HG03139 (cell line): ENCODE measurements at regions not wholly inside any gene's neighbourhood (a gene's known extent, or its start where the extent isn't known, plus 50 kb on each side); places are given as distances from the start of the nearest gene placed in this dataset.
"Not testable (repeated sequence)": the region's sequence is repeated elsewhere in the genome, so short reads cannot be mapped to it uniquely, and the experiment has no call there.

ENCODE experiments used
- ATAC-seq: cut with Tn5 transposase; IDR thresholded peaks from one replicate; pipeline ENCODE4 v1.9.1; 2021; ENCODE audit not compliant: unreplicated experiment

GRCh38 chr5:1974501-1975405 lies 92.0 kb upstream of the IRX4 start:
- no peak for ATAC-seq

- ATAC-seq = no peak
Observed at GRCh38 chr5:1974081-1974480, 91.4 kb upstream of the IRX4 start.

GRCh38 chr5:1973391-1974013 lies 90.8 kb upstream of the IRX4 start:
- ATAC-seq = no peak

- no peak for ATAC-seq
Observed at GRCh38 chr5:1971944-1972343, 89.2 kb upstream of the IRX4 start.

GRCh38 chr5:1967736-1968135 lies 85.0 kb upstream of the IRX4 start:
- no peak for ATAC-seq

- no peak for ATAC-seq
Observed at GRCh38 chr5:1966461-1966860, 83.7 kb upstream of the IRX4 start.

GRCh38 chr5:1965925-1966324 lies 83.2 kb upstream of the IRX4 start:
- no peak for ATAC-seq

- ATAC-seq = no peak
Observed at GRCh38 chr5:1963941-1964451, 81.3 kb upstream of the IRX4 start.

- no peak for ATAC-seq
Observed at GRCh38 chr5:1963358-1963757, 80.6 kb upstream of the IRX4 start.

- ATAC-seq = no peak
Observed at GRCh38 chr5:1962619-1963355, 80.1 kb upstream of the IRX4 start.

GRCh38 chr5:1961952-1962595 lies 79.3 kb upstream of the IRX4 start:
- ATAC-seq = no peak

GRCh38 chr5:1961304-1961946 lies 78.7 kb upstream of the IRX4 start:
- no peak for ATAC-seq

GRCh38 chr5:1960595-1961303 lies 78.0 kb upstream of the IRX4 start:
- no peak for ATAC-seq

- no peak for ATAC-seq
Observed at GRCh38 chr5:1959725-1960581, 77.2 kb upstream of the IRX4 start.

GRCh38 chr5:1959231-1959630 lies 76.5 kb upstream of the IRX4 start:
- no peak for ATAC-seq

- ATAC-seq = no peak
Observed at GRCh38 chr5:1958211-1959010, 75.7 kb upstream of the IRX4 start.

GRCh38 chr5:1955586-1955985 lies 72.9 kb upstream of the IRX4 start:
- no peak for ATAC-seq

- not testable (repeated sequence) for ATAC-seq
Observed at GRCh38 chr5:1953710-1954109, 71.0 kb upstream of the IRX4 start.
